NCI-H2171 treated with DMSO at 0.1 percent for 48 hours (cell line): ENCODE measurements at regions not wholly inside any gene's neighbourhood (a gene's known extent, or its start where the extent isn't known, plus 50 kb on each side); places are given as distances from the start of the nearest gene placed in this dataset.

Experiments used
- DNase-seq: peaks from one replicate; lab custom pipeline; 2025; lab: John Stamatoyannopoulos, UW

DNA sequence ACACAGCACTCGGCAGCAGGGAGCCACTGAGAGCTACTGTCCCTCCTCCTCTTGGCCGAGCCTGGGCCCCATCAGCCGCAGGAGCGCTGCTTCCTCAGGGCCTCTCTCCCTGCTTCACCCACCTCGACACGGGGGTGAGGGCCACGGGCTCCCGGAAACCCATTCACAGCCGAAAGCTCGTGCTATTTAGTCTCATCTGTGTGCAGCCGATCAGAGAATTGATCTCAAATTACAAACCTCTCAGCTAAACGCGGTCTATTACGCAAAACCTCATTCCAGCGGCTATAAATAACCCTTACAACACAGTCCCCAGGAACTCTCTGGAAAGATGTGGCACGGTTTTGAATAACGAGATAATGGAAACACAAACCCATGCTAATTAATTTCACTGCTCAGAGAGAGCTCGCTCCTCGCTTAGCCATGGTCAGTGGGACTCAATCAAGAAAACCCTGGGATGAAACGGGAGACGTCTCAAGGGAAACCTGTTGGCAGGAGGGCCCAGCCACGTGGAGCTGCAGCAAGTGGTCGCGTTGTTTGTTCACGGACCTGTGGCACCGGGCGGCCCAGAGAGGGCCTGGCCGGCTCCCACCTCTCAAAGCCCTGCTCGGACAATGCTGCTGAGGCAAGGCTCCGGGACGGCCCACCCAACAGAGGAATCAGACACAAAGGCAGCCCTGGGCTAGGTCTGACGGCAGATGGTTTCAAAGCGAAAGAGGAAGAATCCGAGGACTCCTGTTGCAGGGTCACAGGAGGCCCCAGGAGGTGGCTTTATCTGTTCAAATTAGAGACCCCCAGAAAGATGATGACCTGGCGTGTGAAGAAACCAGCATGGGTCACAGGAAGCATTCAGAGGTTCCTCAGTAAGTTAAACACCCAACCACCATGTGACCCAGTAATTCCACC, 210.5 kb downstream of the CTTN start:
- DNase-seq, result peak; percentile 44

DNA sequence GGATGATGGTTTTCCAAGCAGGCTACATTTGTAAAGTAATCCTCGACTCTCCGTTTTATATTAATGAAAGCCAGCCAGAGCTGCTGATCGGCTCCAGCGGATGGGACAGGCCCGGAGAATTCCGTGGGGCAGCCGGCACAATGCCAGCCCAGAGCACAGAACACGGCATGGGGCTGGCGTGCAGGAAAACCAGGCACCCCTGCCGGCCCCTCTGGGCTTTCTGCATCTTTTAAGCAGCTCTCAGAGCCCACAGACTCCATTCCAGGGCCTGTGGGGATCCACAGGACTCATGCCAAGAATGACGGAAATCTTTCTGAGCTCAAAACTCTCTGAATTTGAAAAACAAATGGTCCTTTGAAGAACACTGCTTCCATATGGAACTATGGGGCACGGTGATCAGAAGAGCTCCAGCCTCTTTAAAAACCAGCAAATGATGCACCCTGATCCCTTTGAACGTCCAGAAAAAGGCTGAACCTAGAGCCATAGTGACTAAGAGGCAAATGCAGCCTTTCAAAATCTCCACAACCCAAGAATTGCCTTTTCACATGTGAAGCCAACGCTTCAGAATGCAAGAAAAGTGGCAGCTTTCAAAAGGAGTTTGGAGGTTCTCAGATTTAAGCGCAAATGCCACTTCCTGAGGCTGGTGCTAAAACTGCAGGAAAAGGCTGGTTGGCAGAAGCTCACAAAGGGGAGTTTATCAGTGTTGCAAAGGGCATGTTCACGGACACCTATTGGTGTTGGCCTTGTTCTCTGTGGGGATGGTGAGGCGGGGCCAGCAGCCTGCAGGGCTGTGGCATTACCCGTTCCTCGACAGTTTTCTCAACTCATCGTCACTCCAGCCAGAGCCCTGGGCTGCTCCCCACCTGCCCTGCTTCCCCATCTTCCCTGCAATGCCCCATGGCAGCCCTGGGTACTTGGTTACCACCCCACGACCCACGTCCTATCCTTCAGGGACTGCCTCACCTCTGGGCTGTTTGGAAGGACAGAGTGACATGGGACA, 212.5 kb downstream of the CTTN start:
- no peak for DNase-seq

DNA sequence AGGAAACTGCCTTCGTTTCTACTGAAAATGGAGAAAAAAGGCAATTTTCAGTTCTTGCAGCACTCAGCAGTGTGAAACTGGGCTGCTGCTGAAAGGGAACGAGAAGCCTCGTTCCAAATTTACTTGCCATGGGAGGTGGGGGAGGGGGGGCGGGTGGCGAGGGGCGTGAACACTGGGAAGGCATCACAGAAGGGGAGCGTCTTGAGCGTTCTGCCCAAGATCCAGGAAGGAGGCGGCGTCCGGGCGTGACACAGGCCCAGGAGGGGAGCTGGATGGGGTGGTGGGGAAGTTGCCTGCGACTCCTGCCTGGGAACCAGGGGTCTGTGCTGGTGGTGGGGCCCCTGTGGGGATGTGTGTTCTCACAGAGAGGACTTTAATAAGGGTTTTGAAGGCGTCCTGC, 213.5 kb downstream of the CTTN start:
- no peak for DNase-seq

DNA sequence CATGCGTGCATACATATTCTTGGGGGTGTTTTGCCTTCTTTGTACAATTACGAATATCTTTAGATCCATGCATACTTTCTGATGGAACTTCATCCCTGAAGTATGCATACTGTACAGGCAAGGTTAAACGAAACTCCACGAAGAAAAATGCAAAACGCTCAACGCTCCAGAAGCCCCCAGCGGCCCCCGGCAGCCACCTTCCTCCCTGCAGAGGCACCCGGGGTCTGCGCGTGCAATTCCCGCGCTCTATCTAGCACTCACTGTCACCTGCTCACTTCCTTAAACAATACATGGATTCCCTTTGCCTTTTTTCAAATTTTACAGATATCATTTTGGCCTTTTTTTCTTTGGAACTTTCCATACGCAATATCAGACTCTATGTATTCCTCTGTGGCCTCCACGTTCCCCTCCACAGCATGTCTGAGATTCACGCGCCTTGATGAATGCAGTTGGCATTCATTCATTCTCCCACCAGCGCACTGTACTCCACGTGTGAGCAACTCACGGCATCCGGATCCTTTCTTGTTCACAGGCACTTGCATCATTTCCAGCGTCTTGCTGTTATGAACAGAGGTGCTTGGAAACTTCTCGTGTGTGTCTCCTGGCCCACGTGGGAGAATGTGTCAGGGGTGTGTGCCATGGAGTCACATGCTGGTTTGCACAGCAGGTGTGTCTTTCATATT, 214.3 kb downstream of the CTTN start:
- DNase-seq, result no peak

DNA sequence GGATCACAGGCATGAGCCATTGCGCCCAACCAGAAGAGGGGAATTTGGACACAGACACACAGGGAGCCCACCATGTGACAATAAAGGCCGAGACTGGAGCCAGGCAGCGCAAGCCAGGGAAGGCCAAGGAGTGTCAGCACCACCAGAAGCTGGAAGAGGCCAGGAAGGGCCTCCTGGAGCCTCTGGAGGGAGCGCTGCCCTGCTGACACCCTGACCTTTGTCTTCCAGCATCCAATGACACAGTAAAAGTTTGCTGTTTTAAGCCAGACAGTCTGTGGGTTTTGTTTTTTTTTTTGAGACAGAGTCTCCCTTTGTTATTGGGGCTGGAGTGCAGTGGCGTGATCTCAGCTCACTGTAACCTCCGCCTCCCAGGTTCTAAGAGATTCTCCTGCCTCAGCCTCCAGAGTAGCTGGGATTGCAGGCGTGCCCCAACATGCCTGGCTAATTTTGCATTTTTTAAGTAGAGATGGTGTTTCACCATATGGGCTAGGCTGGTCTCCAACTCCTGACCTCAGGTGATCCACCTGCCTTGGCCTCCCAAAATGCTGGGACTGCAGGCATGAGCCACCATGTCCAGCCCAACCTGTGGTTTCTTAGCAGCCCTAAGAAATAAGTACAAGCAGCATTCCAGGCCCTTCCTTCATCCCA, 215.8 kb downstream of the CTTN start:
- no peak for DNase-seq

DNA sequence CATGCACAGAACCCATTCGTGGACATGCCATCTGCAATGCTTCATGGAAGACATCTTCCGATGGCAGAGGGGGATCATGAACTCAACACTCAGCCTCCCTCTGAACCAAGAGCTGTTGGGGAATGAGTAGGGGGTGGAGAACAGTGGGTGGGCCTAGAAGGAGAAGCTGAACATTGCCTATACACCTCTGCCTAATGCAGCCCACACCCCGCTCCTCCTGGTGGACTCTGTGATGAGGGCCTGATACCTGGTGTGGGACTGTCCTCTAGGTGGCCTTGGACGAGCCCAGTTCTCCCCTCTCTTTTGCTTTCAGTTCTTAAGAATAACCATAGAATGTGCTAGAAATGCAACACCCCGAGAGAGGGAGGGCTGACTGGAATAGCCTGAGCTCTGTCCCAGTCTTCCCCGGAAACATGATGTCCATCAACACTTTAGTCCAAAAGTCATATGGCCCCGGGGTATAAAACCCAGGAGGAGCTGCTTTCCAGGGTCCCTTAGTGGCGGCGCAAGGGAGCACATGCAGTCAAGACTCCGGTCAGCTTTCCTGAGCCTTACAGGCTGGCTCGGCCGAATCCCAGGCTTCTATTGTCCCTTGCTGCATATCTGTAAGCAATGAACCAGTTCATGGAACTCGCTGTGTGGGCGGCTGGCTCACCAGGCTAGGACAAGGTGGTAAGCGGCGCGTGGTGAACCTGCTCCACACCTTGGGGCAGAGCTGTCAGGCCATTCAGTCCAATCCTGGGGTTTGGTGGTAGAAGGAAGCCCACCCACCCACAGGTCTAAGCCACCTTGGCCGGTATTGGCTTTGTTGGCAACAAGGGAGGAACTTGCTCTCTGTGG, 216.9 kb downstream of the CTTN start:
- DNase-seq, result no peak

DNA sequence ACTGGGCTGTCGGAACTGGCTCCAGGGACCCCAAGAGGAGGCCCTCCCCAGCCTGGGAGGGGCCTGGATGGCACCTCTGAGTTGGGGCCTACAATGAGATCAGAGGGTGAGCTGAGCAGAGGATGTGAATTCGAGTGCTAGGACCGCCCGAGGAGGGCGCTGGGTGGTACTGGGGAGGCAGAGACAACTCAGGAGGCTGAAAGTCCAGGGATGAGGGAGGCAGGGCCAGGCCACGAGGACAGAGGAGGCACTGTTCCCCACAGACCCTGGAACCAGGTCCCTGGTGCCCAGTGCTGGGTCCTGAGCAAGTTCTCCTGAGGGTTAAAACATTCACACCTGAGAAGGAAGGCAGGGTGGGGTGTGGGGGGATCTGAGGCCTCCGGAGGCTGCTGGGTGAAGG, 218.0 kb downstream of the CTTN start:
- no peak for DNase-seq

DNA sequence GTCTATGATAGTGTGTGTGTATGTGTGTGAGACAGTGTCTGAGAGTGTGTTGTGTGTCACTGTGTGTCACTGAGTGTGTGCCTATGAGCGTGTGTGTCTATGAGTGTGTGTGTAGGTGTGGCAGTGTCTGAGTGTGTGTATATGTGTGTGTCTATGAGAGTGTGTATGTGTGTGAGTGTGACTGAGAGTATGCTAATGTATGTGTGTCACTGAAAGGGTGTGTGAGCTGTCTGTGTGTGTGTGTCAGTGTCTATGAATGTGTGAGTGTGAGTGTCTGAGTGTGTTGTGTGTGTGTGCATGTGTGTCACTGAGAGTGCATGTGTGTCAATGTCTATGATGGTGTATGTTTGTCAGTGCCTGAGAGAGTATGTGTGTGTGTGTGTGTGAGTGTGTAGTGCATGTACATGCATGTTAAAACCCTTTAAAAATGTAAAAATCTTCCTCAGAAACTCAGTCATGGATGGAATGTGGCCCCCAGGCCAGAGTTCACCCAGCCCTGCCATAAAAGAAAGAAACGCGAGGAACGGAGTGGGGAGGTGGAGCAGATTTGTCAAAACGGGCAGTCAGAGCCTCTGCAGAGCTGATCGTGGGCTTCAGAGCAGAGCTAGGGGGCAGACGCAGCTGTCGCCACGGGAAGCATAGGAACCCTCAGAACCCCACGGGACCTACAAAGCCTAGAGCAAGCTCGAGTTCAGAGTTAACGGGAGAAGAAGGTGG, 218.8 kb downstream of the CTTN start:
- peak; percentile 12 for DNase-seq

DNA sequence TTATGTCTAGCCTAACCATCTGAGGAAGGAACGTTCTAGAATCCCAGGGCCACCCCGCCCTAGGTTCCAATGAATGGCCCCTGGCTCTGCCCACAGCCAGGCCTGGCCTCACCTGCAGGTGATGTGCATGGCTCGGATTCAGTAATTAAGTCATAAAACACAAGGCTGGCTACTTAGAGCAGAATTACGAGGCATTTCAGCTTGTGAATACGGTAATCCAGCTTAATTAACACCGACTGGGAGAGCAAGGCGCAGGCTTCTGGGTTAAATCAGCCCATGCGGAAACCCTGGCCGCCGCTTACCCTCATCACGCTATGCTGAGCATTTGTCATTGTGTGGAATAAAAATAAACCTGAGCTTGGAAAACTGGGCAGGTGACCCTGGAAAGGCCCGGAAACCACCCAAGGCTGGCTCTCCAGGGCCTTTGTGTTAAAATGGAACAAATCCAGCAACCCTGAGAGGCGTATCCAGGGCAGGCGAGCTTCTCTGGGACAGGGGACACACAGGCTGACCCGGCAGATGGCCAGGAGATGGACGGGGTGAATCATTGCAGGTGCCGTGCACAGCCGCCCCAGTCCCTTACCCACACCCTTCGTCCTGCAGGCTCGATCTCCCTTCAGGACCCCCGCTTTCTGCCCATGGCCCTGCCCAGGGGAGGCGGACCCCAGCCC, 220.2 kb downstream of the CTTN start:
- DNase-seq, result no peak

DNA sequence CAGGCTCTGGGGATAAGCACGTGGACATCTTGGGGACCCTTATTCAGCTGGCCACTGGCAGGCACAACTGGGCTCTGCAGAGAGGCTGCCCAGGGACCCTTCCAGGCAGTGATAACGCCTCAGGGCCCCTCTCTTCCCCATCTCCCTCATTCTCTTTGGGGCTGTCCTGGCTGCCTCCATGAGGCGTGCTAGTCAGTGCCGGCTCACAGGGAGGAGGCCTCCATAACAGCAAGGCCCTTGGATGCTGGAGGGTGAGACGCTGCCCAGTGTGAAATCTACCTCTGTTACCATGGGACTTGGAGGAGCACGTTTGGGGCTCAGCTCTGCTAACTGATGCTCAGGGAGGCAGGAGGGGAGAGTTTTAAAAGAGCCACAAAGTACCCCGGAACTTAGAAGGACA, 221.3 kb downstream of the CTTN start:
- no peak for DNase-seq

DNA sequence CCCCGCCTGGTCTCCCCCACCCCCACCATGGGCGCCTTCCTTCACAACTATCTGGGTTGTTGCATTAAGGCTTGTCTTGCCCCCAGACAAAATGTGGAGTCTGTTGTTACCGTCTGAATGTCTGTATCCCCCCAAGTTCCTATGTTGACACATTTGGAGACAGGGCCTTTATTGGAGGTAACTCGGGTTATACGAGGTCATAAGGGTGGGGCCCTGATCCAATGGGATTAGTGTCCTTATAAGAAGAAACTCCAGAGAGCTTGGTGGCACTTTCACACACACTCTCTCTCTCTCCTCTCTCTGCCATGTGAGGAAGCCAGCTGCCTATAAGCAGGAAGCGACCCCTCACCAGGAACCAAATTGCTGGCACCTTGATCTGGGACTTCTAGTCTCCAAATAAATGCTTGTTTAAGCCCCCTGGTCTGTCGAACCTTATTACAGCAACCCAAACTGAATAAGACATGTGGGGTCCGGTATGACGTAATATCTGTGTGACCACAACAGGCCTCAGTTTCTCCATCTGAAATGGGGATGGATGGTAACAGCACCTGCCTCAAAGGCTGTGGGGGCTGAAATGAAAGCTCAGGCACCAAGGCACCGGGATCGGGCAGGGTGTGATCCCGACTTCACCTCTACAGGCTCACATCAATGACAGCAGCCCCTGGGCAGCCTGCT, 222.3 kb downstream of the CTTN start:
- no peak for DNase-seq

DNA sequence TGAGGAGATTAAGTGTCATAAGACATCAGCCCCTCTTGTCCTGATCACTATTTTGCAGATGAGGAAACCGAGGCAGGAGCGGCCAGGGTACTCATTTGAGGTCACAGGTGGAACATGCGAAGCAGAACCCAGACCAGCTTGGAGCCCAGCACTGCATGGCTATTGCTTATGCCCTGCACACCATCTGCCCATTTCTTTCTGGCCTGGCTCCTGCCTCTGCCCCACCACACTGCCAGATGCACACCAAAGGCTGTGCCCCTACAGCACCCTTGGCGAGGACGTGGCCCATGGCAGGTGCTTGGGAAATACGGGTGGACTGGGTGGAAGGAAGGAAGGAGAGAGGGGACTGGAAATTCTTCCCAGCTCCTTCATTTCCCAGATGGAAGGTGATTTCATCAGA, 222.9 kb downstream of the CTTN start:
- DNase-seq, result no peak

DNA sequence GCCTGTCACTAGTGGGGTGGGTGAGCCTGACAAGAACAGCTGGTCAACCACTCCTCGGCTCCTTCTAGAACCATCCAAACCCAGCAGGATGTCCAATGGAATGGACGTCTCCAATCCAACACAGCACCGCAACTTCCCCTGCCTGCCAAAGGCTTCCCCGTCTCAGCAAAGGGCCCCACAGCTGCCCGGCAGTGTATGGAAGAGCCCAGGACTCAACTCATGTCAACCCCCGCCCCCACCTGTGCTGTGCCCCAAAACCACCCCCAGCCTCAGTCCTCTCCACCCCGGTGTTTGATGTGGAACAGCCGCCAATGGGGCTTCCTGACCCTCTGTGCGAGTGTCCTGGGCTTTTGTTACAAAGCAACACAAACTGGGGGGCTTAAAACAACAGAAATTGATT, 223.8 kb downstream of the CTTN start:
- no peak for DNase-seq

DNA sequence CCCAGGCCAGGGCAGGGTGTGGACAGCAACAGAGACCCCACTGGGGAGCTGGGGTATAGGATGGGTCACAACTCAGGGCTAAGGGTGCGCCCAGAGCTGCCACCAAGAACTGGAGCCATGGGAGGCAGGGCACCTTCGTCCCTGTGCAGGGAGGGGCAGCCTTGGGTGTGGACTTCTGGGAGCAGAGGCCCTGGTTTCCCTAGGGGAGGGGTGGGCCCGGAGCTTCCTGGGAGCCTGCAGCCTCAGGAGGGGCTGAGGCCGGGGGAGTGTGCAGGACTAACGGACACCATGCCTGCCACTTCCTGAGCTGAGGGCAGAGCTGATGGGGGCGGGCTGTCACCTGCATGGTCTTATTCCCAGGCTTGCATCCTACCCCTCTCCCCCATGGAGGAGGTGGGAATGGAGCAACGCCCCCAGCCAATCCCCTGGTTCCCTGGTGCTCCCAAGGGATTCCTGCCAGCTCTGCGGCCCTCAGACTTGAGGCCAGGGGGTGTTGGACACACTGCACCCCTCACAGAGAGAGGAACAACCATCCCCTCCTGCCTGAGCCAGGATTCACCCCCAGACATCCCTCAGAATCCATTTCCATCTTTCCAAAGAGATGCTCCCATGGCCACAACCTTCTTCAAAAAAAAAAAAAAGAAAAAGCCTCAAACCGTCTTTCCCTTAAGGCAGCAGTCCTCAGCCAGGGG, 225.7 kb downstream of the CTTN start:
- no peak for DNase-seq

DNA sequence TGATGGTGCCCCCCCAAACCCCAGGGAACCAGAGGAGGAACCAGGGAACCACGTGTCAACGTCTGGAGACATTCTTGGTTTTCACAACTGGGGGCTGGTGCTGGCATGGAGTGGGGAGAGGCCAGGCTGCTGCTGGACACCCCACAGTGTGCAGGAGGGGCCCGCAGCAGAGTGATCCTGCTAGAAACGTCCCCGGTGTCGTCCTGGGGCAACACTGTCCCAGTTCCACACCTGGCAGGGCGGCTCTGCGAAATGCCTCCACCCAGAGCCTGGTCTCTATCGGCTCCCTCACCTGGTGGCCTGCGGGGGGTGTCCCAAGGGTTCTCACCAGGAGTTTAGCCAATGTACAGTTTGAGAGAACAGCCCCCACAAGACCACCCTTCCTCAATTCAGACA, 226.3 kb downstream of the CTTN start:
- no peak for DNase-seq

DNA sequence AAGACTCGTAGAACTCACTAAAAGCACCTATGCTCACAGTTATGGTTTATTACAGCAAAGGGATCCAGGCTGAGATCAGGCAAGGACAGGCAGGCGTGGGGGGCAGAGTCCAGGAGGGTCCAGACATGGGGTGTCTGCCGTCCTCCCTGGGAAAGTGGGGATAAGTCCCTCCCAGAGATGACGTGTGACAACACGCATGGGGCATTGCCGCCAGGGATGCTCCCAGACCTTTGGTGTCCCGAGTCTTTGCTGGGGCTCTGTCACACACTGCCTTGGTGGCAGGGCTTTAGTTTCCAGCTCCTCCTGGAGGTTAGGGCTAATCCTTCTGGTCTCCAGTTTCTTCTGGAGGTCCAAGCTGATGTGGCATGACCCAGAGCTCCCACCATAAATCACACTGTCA, 226.7 kb downstream of the CTTN start:
- no peak for DNase-seq

DNA sequence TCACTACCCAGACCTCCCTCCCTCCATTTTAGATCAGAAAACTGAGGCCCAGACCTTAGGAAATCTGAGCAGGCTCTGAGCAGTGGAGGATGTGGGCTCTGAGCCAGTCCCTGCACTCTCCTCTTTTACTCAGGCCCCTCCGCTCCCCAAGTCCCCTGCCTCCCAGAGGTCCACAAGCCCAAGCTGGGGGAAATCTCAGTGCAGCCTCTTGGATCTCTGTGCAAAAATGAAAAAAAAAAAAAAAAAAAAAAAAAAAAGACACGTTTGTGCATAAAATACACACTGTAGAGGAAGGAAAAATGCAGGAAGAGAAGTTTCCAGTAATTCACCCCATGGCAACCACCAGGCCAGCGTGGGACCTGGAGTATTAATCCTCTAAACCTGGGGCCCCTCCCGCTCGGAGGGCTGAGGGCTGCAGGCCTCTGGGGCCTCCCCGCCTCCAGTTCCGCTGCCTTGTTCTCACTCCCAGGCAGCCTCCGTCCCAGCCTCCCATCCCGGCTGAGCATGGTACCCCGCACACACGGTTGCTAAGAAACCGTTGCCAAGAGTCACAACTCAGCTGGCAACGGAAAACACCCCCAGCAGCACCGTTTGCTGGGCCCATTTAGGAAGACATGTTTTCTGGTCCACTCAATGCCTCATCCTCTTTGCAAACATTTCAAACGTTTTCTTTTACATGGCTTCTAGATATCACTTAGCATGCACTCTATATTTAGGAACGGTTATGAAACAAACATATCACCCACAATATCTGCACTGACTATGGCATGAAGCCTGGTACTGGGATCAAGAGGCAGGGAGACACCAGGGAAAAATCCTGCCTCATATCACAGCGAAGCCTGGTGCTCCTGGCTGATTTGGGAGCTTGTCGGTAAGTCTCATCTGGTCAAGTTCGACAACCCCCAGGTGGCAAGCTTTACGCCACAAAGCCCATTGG, 227.5 kb downstream of the CTTN start:
- DNase-seq, result no peak
